Psoas muscle (tissue), 7 donors: ENCODE measurements at regions not wholly inside any gene's neighbourhood (a gene's known extent, or its start where the extent isn't known, plus 50 kb on each side); places are given as distances from the start of the nearest gene placed in this dataset.

ENCODE experiments used
- ATAC-seq, 4 donors: fragments of 200-7000 bp; cut with Tn5 transposase; one replicate each; pipeline ENCODE4 v1.9.1; 2020; ENCODE audit warnings: moderate library complexity in 3 of 4, mild to moderate bottlenecking in 2 of 4
- DNase-seq, 2 donors: peaks; one replicate each; pipeline ENCODE4 v3.0.0-alpha.2; 2020
- H3K27ac ChIP-seq: fragments of 200-600 bp; one replicate; pipeline ENCODE4 v1.8.0; 2022
- H3K27me3 ChIP-seq, 3 donors: fragments of 200-600 bp in 1 of 3; one replicate each; pipeline versions ENCODE4 v1.6.1 to v1.8.0; 2013 to 2022; ENCODE audit warnings: low read length in 2 of 3, mild to moderate bottlenecking in 2 of 3, moderate library complexity in 1 of 3; ENCODE audit not compliant: insufficient read depth in 3 of 3
- H3K36me3 ChIP-seq, 2 donors: fragments of 200-600 bp in 1 of 2; one replicate each; pipeline versions ENCODE4 v1.6.1 to v1.8.0; 2013 to 2022; ENCODE audit warnings: low read depth in 1 of 2, mild to moderate bottlenecking in 1 of 2, moderate library complexity in 1 of 2; ENCODE audit not compliant: insufficient read depth in 1 of 2
- H3K4me1 ChIP-seq: fragments of 200-600 bp; one replicate; pipeline ENCODE4 v1.8.0; 2022
- H3K4me3 ChIP-seq: fragments of 200-600 bp; one replicate; pipeline ENCODE4 v1.8.0; 2022; ENCODE audit warnings: mild to moderate bottlenecking
- H3K9me3 ChIP-seq: fragments of 200-600 bp; one replicate; pipeline ENCODE4 v1.8.0; 2022
- CTCF ChIP-seq: fragments of 200-600 bp; IDR thresholded peaks from one replicate; pipeline ENCODE4 v1.8.0; 2022; ENCODE audit warnings: antibody characterized with exemption
- WGBS, 3 donors: extraction: QIAGEN DNeasy Blood & Tissue Kit; methylation state at CpG; one replicate each; pipeline versions ENCODE4 v1.1.6 to v1.1.7; 2013; 5-methylcytosine and 5-hydroxymethylcytosine counted together
- intact Hi-C, 2 donors: fragments of 100-400 bp; cut with DNase I; formaldehyde crosslinking; loops; one replicate each; pipeline versions ENCODE4 v1.11.0 to v1.14.2; 2022
- donor health status: healthy with polysubstance abuse.
- donor health status: DM: no; HTN: no; CAD: no; lungs with moderate emphysema.
- donor health status: Bipolar disorder and iron deficiency.
- donor health status: healthy.
- donor health status: DM: yes; HTN: yes; CAD: no.
- donor health status: DM: no; HTN: no; CAD: no.
- donor health status: DM: yes; HTN: yes; CAD: no.

GRCh38 chr6:1222728-1223595 lies 88.9 kb upstream of the FOXQ1 start:
- ATAC-seq = no peak
- intact Hi-C loops = no loop called here
- no peak overlapping the region for H3K4me3 ChIP-seq
- H3K36me3 ChIP-seq = no peaks in the 10 kb centered on the region
- no peaks in the 10 kb centered on the region for H3K4me1 ChIP-seq
- no peak for DNase-seq
- H3K27me3 ChIP-seq = no peaks in the 10 kb centered on the region
- no peak overlapping the region for H3K27ac ChIP-seq
- TF ChIP-seq CTCF = no peak
- no peaks in the 10 kb centered on the region for H3K9me3 ChIP-seq
- 31 to 58% (median 49%) methylated on average over 13 of the region's 13 CpGs for WGBS, 3 donors

GRCh38 chr6:1217396-1217795 lies 94.5 kb upstream of the FOXQ1 start:
- 65 to 80% (median 69%) methylated on average over 5 of the region's 5 CpGs for WGBS, 3 donors

GRCh38 chr6:1216488-1216974 lies 95.4 kb upstream of the FOXQ1 start:
- 59 to 65% (median 61%) methylated on average over 6 of the region's 6 CpGs for WGBS, 3 donors
- H3K27ac ChIP-seq = no peak overlapping the region
- DNase-seq = no peak

More at GRCh38 chr6:1217396-1217795, 94.5 kb upstream of the FOXQ1 start:
- DNase-seq (no peak), ATAC-seq (no peak)
- H3K4me3 ChIP-seq = no peak overlapping the region
- no peaks in the 10 kb centered on the region for H3K36me3 ChIP-seq
- TF ChIP-seq CTCF = no peak
- intact Hi-C loops = no loop called here
- no peak overlapping the region for H3K27ac ChIP-seq
- H3K27me3 ChIP-seq = no peaks in the 10 kb centered on the region
- H3K9me3 ChIP-seq = no peaks in the 10 kb centered on the region
- no peaks in the 10 kb centered on the region for H3K4me1 ChIP-seq

GRCh38 chr6:1215884-1216487 lies 95.9 kb upstream of the FOXQ1 start:
- no peak overlapping the region for H3K4me3 ChIP-seq
- TF ChIP-seq CTCF = no peak
- DNase-seq (no peak), ATAC-seq (no peak)
- no peaks in the 10 kb centered on the region for H3K36me3 ChIP-seq
- intact Hi-C loops = no loop called here
- H3K27me3 ChIP-seq = no peaks in the 10 kb centered on the region
- no peaks in the 10 kb centered on the region for H3K9me3 ChIP-seq
- 76 to 79% (median 78%) methylated on average over 11 of the region's 11 CpGs for WGBS, 3 donors
- no peak overlapping the region for H3K27ac ChIP-seq
- H3K4me1 ChIP-seq = no peaks in the 10 kb centered on the region

More at GRCh38 chr6:1216488-1216974, 95.4 kb upstream of the FOXQ1 start:
- Histone ChIP-seq H3K4me1 (no peaks in the 10 kb centered on the region), H3K4me3 (no peak overlapping the region), H3K27me3 (no peaks in the 10 kb centered on the region), H3K9me3 (no peaks in the 10 kb centered on the region), H3K36me3 (no peaks in the 10 kb centered on the region)
- intact Hi-C loops = no loop called here
- TF ChIP-seq CTCF = no peak
- no peak for ATAC-seq
